HepG2 (cell line): ENCODE measurements at regions not wholly inside any gene's neighbourhood (a gene's known extent, or its start where the extent isn't known, plus 50 kb on each side); places are given as distances from the start of the nearest gene placed in this dataset.

Experiments
- ATAC-seq: fragments of 200-7000 bp; cut with Tn5 transposase; 3 replicates; pipeline ENCODE4 v1.9.1; 2020; ENCODE audit warnings: mild to moderate bottlenecking, moderate library complexity
- BruUV-seq: library from RNA; stranded (reverse); fragments of 400-500 nt; replicated peaks from 2 replicates; lab custom pipeline; 2021; lab: Mats Ljungman, UMichigan
- CTCF ChIA-PET: fragments of 300-600 bp; formaldehyde crosslinking; extraction: SDS; loops from one replicate; lab custom pipeline; 2021; ENCODE audit warnings: low total read pairs, inconsistent platforms, low intra/inter-chr PET ratio; lab: Yijun Ruan, JAX
- POLR2A ChIA-PET: fragments of 350-600 bp; sonication (Branson Sonifier 250); formaldehyde crosslinking; loops from one replicate; lab custom pipeline; 2020; ENCODE audit warnings: antibody characterized with exemption, inconsistent platforms; lab: Yijun Ruan, JAX
- DNase-seq: peaks from one replicate; pipeline ENCODE4 v3.0.0-alpha.2; 2015; ENCODE audit warnings: low spot score
- FAIRE-seq: peaks from 3 replicates; lab custom pipeline; 2011; peaks lifted over from hg19 to GRCh38; lab: Jason Lieb, UNC
- H2AFZ ChIP-seq: one replicate; pipeline ENCODE4 v1.6.1; 2011; ENCODE audit warnings: low read length, inconsistent platforms
- H3K27ac ChIP-seq: fragments of 300-600 bp; 3 replicates; pipeline ENCODE4 v1.8.0; 2011; ENCODE audit warnings: mixed run types, mild to moderate bottlenecking, mixed read lengths, low read length, inconsistent platforms; ENCODE audit not compliant: insufficient read depth; ENCODE audit errors: extremely low read length
- H3K27me3 ChIP-seq, 2 experiments: fragments of 200-600 bp in 1 of 2; 2 replicates in 1 of 2; 3 replicates in 1 of 2; pipeline versions ENCODE4 v1.6.0 to v1.8.0; 2011; ENCODE audit warnings: low read length in 2 of 2, mild to moderate bottlenecking in 2 of 2, moderate library complexity in 2 of 2, inconsistent platforms in 1 of 2; ENCODE audit not compliant: insufficient read depth in 2 of 2, control insufficient read depth in 1 of 2
- H3K36me3 ChIP-seq, 2 experiments: fragments of 200-600 bp in 1 of 2; replicated peaks in 1 of 2; 2 replicates in 1 of 2; 3 replicates in 1 of 2; pipeline versions ENCODE4 v1.5.1 to v1.8.0; 2011; ENCODE audit warnings: low read length in 2 of 2, inconsistent platforms in 1 of 2; ENCODE audit not compliant: insufficient read depth in 2 of 2, control insufficient read depth in 1 of 2
- H3K4me1 ChIP-seq: 2 replicates; pipeline ENCODE4 v1.5.1; 2012; ENCODE audit warnings: low read length, inconsistent platforms; ENCODE audit not compliant: insufficient read depth
- H3K4me2 ChIP-seq: 2 replicates; pipeline ENCODE4 v1.6.0; 2011; ENCODE audit warnings: low read depth, low read length, inconsistent platforms
- H3K4me3 ChIP-seq, 3 experiments: fragments of 200-600 bp in 1 of 3; sonication (generic), shearing (Covaris generic) in 1 of 3; replicated peaks in 1 of 3; 2 replicates each; pipeline ENCODE4 v1.5.1; 2011 to 2016; ENCODE audit warnings: low read length in 3 of 3, inconsistent platforms in 2 of 3, low read depth in 2 of 3, mild to moderate bottlenecking in 2 of 3, control low read depth in 1 of 3, mixed read lengths in 1 of 3; ENCODE audit not compliant: insufficient read depth in 1 of 3
- H3K79me2 ChIP-seq: one replicate; pipeline ENCODE4 v1.6.1; 2011; ENCODE audit warnings: low read length, inconsistent platforms; ENCODE audit not compliant: insufficient read depth
- H3K9ac ChIP-seq: 2 replicates; pipeline ENCODE4 v1.6.0; 2011; ENCODE audit warnings: mild to moderate bottlenecking, low read depth, low read length, inconsistent platforms; ENCODE audit not compliant: insufficient read depth
- H3K9me3 ChIP-seq: 2 replicates; pipeline ENCODE4 v1.5.1; 2012; ENCODE audit warnings: mild to moderate bottlenecking, low read length
- H4K20me1 ChIP-seq: 2 replicates; pipeline ENCODE4 v1.6.0; 2011; ENCODE audit warnings: inconsistent platforms, mild to moderate bottlenecking, low read length, moderate library complexity; ENCODE audit not compliant: insufficient read depth
- AHDC1 ChIP-seq: sonication (generic); formaldehyde crosslinking; IDR thresholded peaks from 2 replicates; pipeline ENCODE4 v1.5.1; 2020; ENCODE audit warnings: mild to moderate bottlenecking, missing genetic modification reagents, borderline replicate concordance
- IRF9 ChIP-seq: sonication (generic); formaldehyde crosslinking; IDR thresholded peaks from 2 replicates; pipeline ENCODE4 v1.8.0; 2022; ENCODE audit warnings: missing genetic modification reagents, mild to moderate bottlenecking, borderline replicate concordance
- NFKB2 ChIP-seq: sonication (generic); formaldehyde crosslinking; IDR thresholded peaks from 2 replicates; pipeline ENCODE4 v1.4.0; 2020; ENCODE audit warnings: missing genetic modification reagents, borderline replicate concordance
- POLR2A ChIP-seq, 2 experiments: IDR thresholded peaks; 2 replicates each; pipeline ENCODE4 v1.6.1; 2011; ENCODE audit warnings: low read depth in 2 of 2, low read length in 2 of 2, mild to moderate bottlenecking in 1 of 2, moderate library complexity in 1 of 2; ENCODE audit not compliant: insufficient read depth in 1 of 2
- POLR2AphosphoS2 ChIP-seq: IDR thresholded peaks from 2 replicates; pipeline ENCODE4 v1.6.1; 2011; ENCODE audit warnings: low read depth, low read length, improper control_type of control experiment
- PRPF4 ChIP-seq: fragments of 200-400 bp; formaldehyde crosslinking; IDR thresholded peaks from 2 replicates; pipeline ENCODE4 v1.6.1; 2016; ENCODE audit warnings: low read length, low read depth; ENCODE audit not compliant: poor library complexity, severe bottlenecking
- SIX1 ChIP-seq: sonication (generic); formaldehyde crosslinking; IDR thresholded peaks from 2 replicates; pipeline ENCODE4 v1.4.0; 2020; ENCODE audit warnings: missing genetic modification reagents, borderline replicate concordance
- ZBTB2 ChIP-seq: sonication (generic); formaldehyde crosslinking; IDR thresholded peaks from 2 replicates; pipeline ENCODE4 v1.8.0; 2022; ENCODE audit warnings: low read depth, missing genetic modification reagents
- ZBTB3 ChIP-seq: sonication (generic); formaldehyde crosslinking; IDR thresholded peaks from 2 replicates; pipeline ENCODE4 v1.4.0; 2020; ENCODE audit warnings: low read depth, mild to moderate bottlenecking, moderate library complexity, missing genetic modification reagents, borderline replicate concordance
- ZFP41 ChIP-seq: sonication (generic); formaldehyde crosslinking; IDR thresholded peaks from 2 replicates; pipeline ENCODE4 v1.4.0; 2020; ENCODE audit warnings: mild to moderate bottlenecking, missing genetic modification reagents, borderline replicate concordance
- ZNF24 ChIP-seq: fragments of 450-650 bp; IDR thresholded peaks from 2 replicates; pipeline ENCODE4 v1.6.1; 2017; ENCODE audit warnings: antibody characterized with exemption, mild to moderate bottlenecking
- ZNF264 ChIP-seq: sonication (generic); formaldehyde crosslinking; IDR thresholded peaks from 2 replicates; pipeline ENCODE4 v1.4.0; 2020; ENCODE audit warnings: missing genetic modification reagents
- WGBS: methylation state at CpG from one replicate; pipeline ENCODE4 v1.1.6; 2017; ENCODE audit warnings: low lambda C conversion rate; 5-methylcytosine and 5-hydroxymethylcytosine counted together
- in situ Hi-C: cut with HindIII; loops from 2 replicates; pipeline ENCODE4 v1.10.0; 2017; ENCODE audit warnings: low pct_unique_long_range_greater_than_20kb; ENCODE audit not compliant: extremely low pct_ligation_motif_present
- intact Hi-C: fragments of 100-400 bp; cut with micrococcal nuclease; formaldehyde crosslinking; loops from one replicate; pipeline ENCODE4 v1.10.0; 2022; ENCODE audit not compliant: unreplicated experiment
- TF ChIP-seq, protein P1 (sequence below): sonication (generic); formaldehyde crosslinking; IDR thresholded peaks from 2 replicates; pipeline ENCODE4 v1.4.0; 2020; ENCODE audit warnings: missing genetic modification reagents
- TF ChIP-seq, protein P2 (sequence below): sonication (generic); formaldehyde crosslinking; IDR thresholded peaks from 2 replicates; pipeline ENCODE4 v1.9.0; 2021; ENCODE audit warnings: missing genetic modification reagents, mild to moderate bottlenecking, borderline replicate concordance

DNA sequence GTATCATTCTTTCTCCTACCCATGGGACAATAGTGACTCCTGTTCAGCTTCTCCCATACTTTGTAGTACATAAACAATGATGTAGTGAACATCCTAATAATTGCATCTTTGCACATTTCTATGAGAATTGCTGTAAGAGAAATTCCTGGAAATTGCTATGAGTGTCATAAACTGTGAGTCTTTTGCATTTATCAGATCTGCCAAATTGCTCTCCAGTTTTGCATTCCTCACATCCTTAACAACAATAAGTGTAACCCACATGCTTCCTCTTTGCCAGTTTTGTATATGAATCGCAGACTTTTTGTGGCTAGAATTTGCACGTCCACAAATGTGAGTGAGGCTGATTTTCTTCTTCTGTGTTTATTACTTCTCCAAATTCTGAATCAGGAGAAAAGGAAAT lies 124.0 kb upstream of the TBX5 start:
- Histone ChIP-seq H3K9ac (no peak overlapping the region), H3K36me3 (no peaks in the 10 kb centered on the region), H3K79me2 (no peaks in the 10 kb centered on the region), H3K27me3 (peaks cover 0 to 5% of the 10 kb centered on the region in 2 experiments; a peak in 1 of 5 replicates), H3K27ac (no peak overlapping the region), H2AFZ (no peak overlapping the region), H3K9me3 (no peaks in the 10 kb centered on the region), H3K4me3 (no peak overlapping the region), H3K4me1 (peaks cover 5% of the 10 kb centered on the region; the same call in 1 of the 2 replicates), H4K20me1 (no peaks in the 10 kb centered on the region), H3K4me2 (no peak overlapping the region)
- intact Hi-C loops (no loop called here), in situ Hi-C loops (no loop called here)
- 69% methylated on average over 2 of the region's 2 CpGs for WGBS
- CTCF ChIA-PET, result no interaction called here
- no peak for ATAC-seq
- no peak for FAIRE-seq
- BruUV-seq, result no TSS peak
- no peak for DNase-seq
- POLR2A ChIA-PET, result no interaction called here
- TF ChIP-seq POLR2A (IDR thresholded peaks at IDR 0.05; ENCODE audit: insufficient read depth in 1 of 2, low read depth in 2 of 2, low read length in 2 of 2), result no peak
- TF ChIP-seq, protein P1, sequence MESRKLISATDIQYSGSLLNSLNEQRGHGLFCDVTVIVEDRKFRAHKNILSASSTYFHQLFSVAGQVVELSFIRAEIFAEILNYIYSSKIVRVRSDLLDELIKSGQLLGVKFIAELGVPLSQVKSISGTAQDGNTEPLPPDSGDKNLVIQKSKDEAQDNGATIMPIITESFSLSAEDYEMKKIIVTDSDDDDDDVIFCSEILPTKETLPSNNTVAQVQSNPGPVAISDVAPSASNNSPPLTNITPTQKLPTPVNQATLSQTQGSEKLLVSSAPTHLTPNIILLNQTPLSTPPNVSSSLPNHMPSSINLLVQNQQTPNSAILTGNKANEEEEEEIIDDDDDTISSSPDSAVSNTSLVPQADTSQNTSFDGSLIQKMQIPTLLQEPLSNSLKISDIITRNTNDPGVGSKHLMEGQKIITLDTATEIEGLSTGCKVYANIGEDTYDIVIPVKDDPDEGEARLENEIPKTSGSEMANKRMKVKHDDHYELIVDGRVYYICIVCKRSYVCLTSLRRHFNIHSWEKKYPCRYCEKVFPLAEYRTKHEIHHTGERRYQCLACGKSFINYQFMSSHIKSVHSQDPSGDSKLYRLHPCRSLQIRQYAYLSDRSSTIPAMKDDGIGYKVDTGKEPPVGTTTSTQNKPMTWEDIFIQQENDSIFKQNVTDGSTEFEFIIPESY, result no peak
- TF ChIP-seq ZNF24, result no peak
- no peak for TF ChIP-seq SIX1 (CRISPR knock-in tag)
- TF ChIP-seq AHDC1 (CRISPR knock-in tag), result no peak
- TF ChIP-seq ZBTB3 (CRISPR knock-in tag), result no peak
- TF ChIP-seq ZFP41 (CRISPR knock-in tag), result no peak
- TF ChIP-seq ZBTB2 (CRISPR knock-in tag), result no peak
- no peak for TF ChIP-seq NFKB2 (CRISPR knock-in tag)
- TF ChIP-seq IRF9 (CRISPR knock-in tag), result no peak
- TF ChIP-seq, protein P2, sequence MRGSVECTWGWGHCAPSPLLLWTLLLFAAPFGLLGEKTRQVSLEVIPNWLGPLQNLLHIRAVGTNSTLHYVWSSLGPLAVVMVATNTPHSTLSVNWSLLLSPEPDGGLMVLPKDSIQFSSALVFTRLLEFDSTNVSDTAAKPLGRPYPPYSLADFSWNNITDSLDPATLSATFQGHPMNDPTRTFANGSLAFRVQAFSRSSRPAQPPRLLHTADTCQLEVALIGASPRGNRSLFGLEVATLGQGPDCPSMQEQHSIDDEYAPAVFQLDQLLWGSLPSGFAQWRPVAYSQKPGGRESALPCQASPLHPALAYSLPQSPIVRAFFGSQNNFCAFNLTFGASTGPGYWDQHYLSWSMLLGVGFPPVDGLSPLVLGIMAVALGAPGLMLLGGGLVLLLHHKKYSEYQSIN (CRISPR knock-in tag), result no peak
- TF ChIP-seq ZNF264 (CRISPR knock-in tag), result no peak
- TF ChIP-seq PRPF4, result no peak
- TF ChIP-seq POLR2AphosphoS2, result no peak
